ENCODE measurements at regions not wholly inside any gene's neighbourhood (a gene's known extent, or its start where the extent isn't known, plus 50 kb on each side); places are given as distances from the start of the nearest gene placed in this dataset.

- TF ChIP-seq CTCF (CRISPR knock-in tag; IDR thresholded peaks at IDR 0.05): no peak
- no peak for TF ChIP-seq ZNF776 (CRISPR knock-in tag; IDR thresholded peaks at IDR 0.05)
- no peak for TF ChIP-seq E2F1 (CRISPR knock-in tag; IDR thresholded peaks at IDR 0.05)
- TF ChIP-seq EP300 (IDR thresholded peaks at IDR 0.05; ENCODE audit: low read depth in 2 of 2, low read length in 2 of 2): no peak
- TF ChIP-seq EP300 (CRISPR knock-in tag; IDR thresholded peaks at IDR 0.05; ENCODE audit: borderline replicate concordance): no peak
- no peak for TF ChIP-seq JUN (CRISPR knock-in tag; IDR thresholded peaks at IDR 0.05)
- TF ChIP-seq PAF1 (CRISPR knock-in tag; IDR thresholded peaks at IDR 0.05): no peak
- no peak for TF ChIP-seq TCF7L2 (IDR thresholded peaks at IDR 0.05; ENCODE audit: low read depth, low read length)
- no peak for TF ChIP-seq EZH2 (conservative IDR thresholded peaks at IDR 0.05; ENCODE audit: low read depth, low read length)
- no peak for TF ChIP-seq USF2 (IDR thresholded peaks at IDR 0.05; ENCODE audit: low read depth, low read length)
- TF ChIP-seq USF2 (CRISPR knock-in tag; IDR thresholded peaks at IDR 0.05; ENCODE audit: borderline replicate concordance): no peak
- TF ChIP-seq RNF2 (conservative IDR thresholded peaks at IDR 0.05; ENCODE audit: low read depth): no peak
- TF ChIP-seq POLR2AphosphoS5 (IDR thresholded peaks at IDR 0.05; ENCODE audit: low read depth, low read length): no peak
- TF ChIP-seq RAD21 (CRISPR knock-in tag; IDR thresholded peaks at IDR 0.05): no peak
- no peak for TF ChIP-seq MAX (IDR thresholded peaks at IDR 0.05)
- no peak for TF ChIP-seq SOX5 (CRISPR knock-in tag; IDR thresholded peaks at IDR 0.05; ENCODE audit: borderline replicate concordance)
Measured at GRCh38 chr5:35561396-35561795, 56.3 kb upstream of the SPEF2 start.

Measured in HepG2 (cell line).